Activated T-cell treated with anti-CD3 and anti-CD28 coated beads, Interleukin-2, amount 50 U/mL, for 48 hours (primary cell): ENCODE measurements at regions not wholly inside any gene's neighbourhood (a gene's known extent, or its start where the extent isn't known, plus 50 kb on each side); places are given as distances from the start of the nearest gene placed in this dataset.
"Not testable (repeated sequence)": the region's sequence is repeated elsewhere in the genome, so short reads cannot be mapped to it uniquely, and the experiment has no call there.

ENCODE experiments used
- DNase-seq, 2 experiments: peaks; one replicate each; pipeline ENCODE4 v3.0.0-alpha.2; 2020

GRCh38 chr12:30329281-30329680, 366.4 kb downstream of the IPO8 start:
- no peak for DNase-seq

- no peak for DNase-seq
These were observed 372.7 kb downstream of the IPO8 start for GRCh38 chr12:30323008-30323407.

GRCh38 chr12:30320561-30320960, 375.1 kb downstream of the IPO8 start:
- DNase-seq, result no peak

- no peak for DNase-seq
These were observed 381.1 kb downstream of the IPO8 start for GRCh38 chr12:30314506-30315100.

GRCh38 chr12:30308010-30308717, 387.5 kb downstream of the IPO8 start:
- DNase-seq, result no peak

GRCh38 chr12:30304528-30304927, 391.1 kb downstream of the IPO8 start:
- DNase-seq, result no peak

- no peak for DNase-seq
These were observed 394.4 kb downstream of the IPO8 start for GRCh38 chr12:30301291-30301690.

- DNase-seq, result no peak
These were observed 399.2 kb downstream of the IPO8 start for GRCh38 chr12:30296486-30296885.

GRCh38 chr12:30286345-30286926, 409.2 kb downstream of the IPO8 start:
- DNase-seq, result no peak

GRCh38 chr12:30278401-30278800, 417.3 kb downstream of the IPO8 start:
- no peak for DNase-seq

- not testable (repeated sequence) for DNase-seq
These were observed 423.2 kb downstream of the IPO8 start for GRCh38 chr12:30272515-30272914.

- no peak for DNase-seq
These were observed 426.2 kb downstream of the IPO8 start for GRCh38 chr12:30269496-30269895.

- no peak for DNase-seq
These were observed 427.6 kb downstream of the IPO8 start for GRCh38 chr12:30268041-30268440.

- DNase-seq, result no peak
These were observed 432.2 kb downstream of the IPO8 start for GRCh38 chr12:30263434-30263833.

GRCh38 chr12:30257618-30258017, 438.1 kb downstream of the IPO8 start:
- no peak for DNase-seq

- no peak for DNase-seq
These were observed 444.1 kb downstream of the IPO8 start for GRCh38 chr12:30251546-30251945.

GRCh38 chr12:30243426-30243825, 452.2 kb downstream of the IPO8 start:
- DNase-seq, result no peak

GRCh38 chr12:30219047-30219446, 435.3 kb upstream of the TMTC1 start:
- no peak for DNase-seq

- no peak for DNase-seq
These were observed 434.3 kb upstream of the TMTC1 start for GRCh38 chr12:30218073-30218472.

GRCh38 chr12:30213166-30213565, 429.4 kb upstream of the TMTC1 start:
- DNase-seq, result no peak

- DNase-seq, result no peak
These were observed 428.0 kb upstream of the TMTC1 start for GRCh38 chr12:30211743-30212142.

GRCh38 chr12:30203981-30204380, 420.2 kb upstream of the TMTC1 start:
- no peak for DNase-seq

- no peak for DNase-seq
These were observed 418.9 kb upstream of the TMTC1 start for GRCh38 chr12:30202521-30203254.
